H9 (cell line): ENCODE measurements at regions not wholly inside any gene's neighbourhood (a gene's known extent, or its start where the extent isn't known, plus 50 kb on each side); places are given as distances from the start of the nearest gene placed in this dataset.

Experiments used
- DNase-seq: peaks from one replicate; pipeline ENCODE4 v3.0.0-alpha.2; 2017
- H2AFZ ChIP-seq: one replicate; pipeline ENCODE4 v1.6.1; 2013; ENCODE audit warnings: mild to moderate bottlenecking, low read length, control low read depth, moderate library complexity
- H2AK5ac ChIP-seq: 2 replicates; pipeline ENCODE4 v1.6.1; 2013; ENCODE audit warnings: low read length, control low read depth, mixed read lengths; ENCODE audit not compliant: insufficient read length
- H2BK120ac ChIP-seq: one replicate; pipeline ENCODE4 v1.6.1; 2013; ENCODE audit warnings: low read depth, mild to moderate bottlenecking, low read length, control low read depth, inconsistent platforms; ENCODE audit not compliant: poor library complexity, severe bottlenecking
- H2BK12ac ChIP-seq: 2 replicates; pipeline ENCODE4 v1.6.1; 2013; ENCODE audit warnings: low read length, control low read depth, mixed read lengths, low read depth; ENCODE audit not compliant: insufficient read length
- H2BK15ac ChIP-seq: 2 replicates; pipeline ENCODE4 v1.6.1; 2013; ENCODE audit warnings: low read depth, low read length, control low read depth
- H2BK20ac ChIP-seq: one replicate; pipeline ENCODE4 v1.6.1; 2013; ENCODE audit warnings: low read depth, mild to moderate bottlenecking, low read length, control low read depth, inconsistent platforms; ENCODE audit not compliant: poor library complexity, severe bottlenecking
- H2BK5ac ChIP-seq: 2 replicates; pipeline ENCODE4 v1.6.1; 2013; ENCODE audit warnings: low read length, control low read depth, mixed read lengths; ENCODE audit not compliant: insufficient read length
- H3K14ac ChIP-seq: 2 replicates; pipeline ENCODE4 v1.6.1; 2013; ENCODE audit warnings: low read length, control low read depth; ENCODE audit not compliant: insufficient read depth
- H3K18ac ChIP-seq: 2 replicates; pipeline ENCODE4 v1.6.1; 2013; ENCODE audit warnings: low read depth, mild to moderate bottlenecking, mixed read lengths, low read length, control low read depth; ENCODE audit not compliant: insufficient read length
- H3K23ac ChIP-seq: 2 replicates; pipeline ENCODE4 v1.6.1; 2013; ENCODE audit warnings: low read length, control low read depth, mixed read lengths, low read depth; ENCODE audit not compliant: insufficient read length
- H3K23me2 ChIP-seq: 2 replicates; pipeline ENCODE4 v1.6.1; 2013; ENCODE audit warnings: low read depth, mild to moderate bottlenecking, mixed read lengths, low read length, control low read depth; ENCODE audit not compliant: insufficient read length, poor library complexity, severe bottlenecking
- H3K27ac ChIP-seq: 2 replicates; pipeline ENCODE4 v1.5.1; 2013; ENCODE audit warnings: low read length, control low read depth, mixed read lengths, low read depth; ENCODE audit not compliant: insufficient read length
- H3K27me3 ChIP-seq: 2 replicates; pipeline ENCODE4 v1.6.1; 2013; ENCODE audit warnings: low read length, control low read depth, inconsistent platforms; ENCODE audit not compliant: insufficient read depth
- H3K4ac ChIP-seq: 2 replicates; pipeline ENCODE4 v1.6.1; 2013; ENCODE audit warnings: low read depth, mild to moderate bottlenecking, control low read depth, inconsistent platforms, low read length, moderate library complexity
- H3K4me1 ChIP-seq: 2 replicates; pipeline ENCODE4 v1.6.1; 2013; ENCODE audit warnings: low read length, control low read depth, inconsistent platforms; ENCODE audit not compliant: insufficient read depth
- H3K4me2 ChIP-seq: 2 replicates; pipeline ENCODE4 v1.6.1; 2013; ENCODE audit warnings: low read length, control low read depth, mixed read lengths; ENCODE audit not compliant: insufficient read length, insufficient read depth
- H3K56ac ChIP-seq: 2 replicates; pipeline ENCODE4 v1.6.1; 2013; ENCODE audit warnings: low read depth, mild to moderate bottlenecking, mixed read lengths, low read length, control low read depth; ENCODE audit not compliant: insufficient read length
- H3K79me1 ChIP-seq: 2 replicates; pipeline ENCODE4 v1.6.1; 2013; ENCODE audit warnings: low read depth, mild to moderate bottlenecking, moderate library complexity, low read length, control low read depth, inconsistent platforms; ENCODE audit not compliant: insufficient read depth, poor library complexity, severe bottlenecking
- H3K79me2 ChIP-seq: 2 replicates; pipeline ENCODE4 v1.6.1; 2013; ENCODE audit warnings: low read length, control low read depth, inconsistent platforms; ENCODE audit not compliant: insufficient read depth
- H3K9ac ChIP-seq: 2 replicates; pipeline ENCODE4 v1.6.1; 2013; ENCODE audit warnings: low read length, control low read depth, mixed read lengths; ENCODE audit not compliant: insufficient read length; ENCODE audit errors: extremely low read depth
- H3K9me3 ChIP-seq: one replicate; pipeline ENCODE4 v1.6.1; 2013; ENCODE audit warnings: low read depth, low read length, inconsistent platforms; ENCODE audit not compliant: control insufficient read depth
- H3T11ph ChIP-seq: one replicate; pipeline ENCODE4 v1.6.1; 2013; ENCODE audit warnings: mild to moderate bottlenecking, low read length, control low read depth, inconsistent platforms
- H4K20me1 ChIP-seq: one replicate; pipeline ENCODE4 v1.6.1; 2013; ENCODE audit not compliant: control insufficient read depth, insufficient read length, insufficient read depth
- H4K5ac ChIP-seq: 2 replicates; pipeline ENCODE4 v1.6.1; 2013; ENCODE audit warnings: low read depth, mild to moderate bottlenecking, mixed read lengths, low read length, control low read depth; ENCODE audit not compliant: insufficient read length
- H4K8ac ChIP-seq: replicated peaks from 2 replicates; pipeline ENCODE4 v1.6.1; 2013; ENCODE audit warnings: low read length, control low read depth, mixed read lengths, low read depth; ENCODE audit not compliant: insufficient read length
- H4K91ac ChIP-seq: 2 replicates; pipeline ENCODE4 v1.6.1; 2013; ENCODE audit warnings: low read depth, mild to moderate bottlenecking, moderate library complexity, mixed read lengths, low read length, control low read depth; ENCODE audit not compliant: insufficient read length
- H3K27ac Mint-ChIP-seq, 3 experiments: 2 replicates in 2 of 3; 3 replicates in 1 of 3; pipeline ENCODE4 v1.8.0; 2020 to 2021; ENCODE audit warnings: mixed read lengths in 3 of 3, mild to moderate bottlenecking in 1 of 3, moderate library complexity in 1 of 3
- H3K27me3 Mint-ChIP-seq: 2 replicates; pipeline ENCODE4 v1.8.0; 2021; ENCODE audit warnings: low read depth, mild to moderate bottlenecking, moderate library complexity, mixed read lengths
- H3K36me3 Mint-ChIP-seq, 3 experiments: 2 replicates in 2 of 3; 3 replicates in 1 of 3; pipeline ENCODE4 v1.8.0; 2020 to 2021; ENCODE audit warnings: low read depth in 3 of 3, mixed read lengths in 3 of 3; ENCODE audit not compliant: insufficient read depth in 1 of 3
- H3K4me1 Mint-ChIP-seq, 2 experiments: 2 replicates each; pipeline ENCODE4 v1.8.0; 2020; ENCODE audit warnings: mixed read lengths in 2 of 2
- H3K4me3 Mint-ChIP-seq, 2 experiments: 2 replicates in 1 of 2; 3 replicates in 1 of 2; pipeline ENCODE4 v1.8.0; 2020 to 2021; ENCODE audit warnings: mild to moderate bottlenecking in 2 of 2, mixed read lengths in 2 of 2, moderate library complexity in 1 of 2
- H3K9me3 Mint-ChIP-seq, 2 experiments: 2 replicates in 1 of 2; 3 replicates in 1 of 2; pipeline ENCODE4 v1.8.0; 2020; ENCODE audit warnings: mild to moderate bottlenecking in 2 of 2, mixed read lengths in 2 of 2, moderate library complexity in 1 of 2
- CTCF ChIP-seq: fragments of 200-600 bp; sonication (generic); conservative IDR thresholded peaks from 3 replicates; pipeline ENCODE4 v1.8.0; 2021; ENCODE audit warnings: antibody characterized with exemption, mild to moderate bottlenecking
- WGBS: extraction: QIAGEN DNeasy Blood & Tissue Kit; methylation state at CpG from one replicate; pipeline ENCODE4 v1.1.7; 2013; ENCODE audit warnings: missing lambda C conversion rate, low lambda C conversion rate, mixed read lengths; ENCODE audit not compliant: insufficient read length; ENCODE audit errors: extremely low coverage; 5-methylcytosine and 5-hydroxymethylcytosine counted together

- H3K79me1 ChIP-seq, result no peaks in the 10 kb centered on the region
- no peak overlapping the region for H3K27ac Mint-ChIP-seq
- no CpG with 5 or more reads among the region's 5 CpGs for WGBS
- H4K91ac ChIP-seq, result no peak overlapping the region
- H3K27me3 ChIP-seq, result no peaks in the 10 kb centered on the region
- H2AK5ac ChIP-seq, result no peak overlapping the region
- H3K14ac ChIP-seq, result no peak overlapping the region
- H3K18ac ChIP-seq, result no peak overlapping the region
- H2BK5ac ChIP-seq, result no peak overlapping the region
- H3T11ph ChIP-seq, result no peak overlapping the region
- H2BK15ac ChIP-seq, result no peak overlapping the region
- no peaks in the 10 kb centered on the region for H3K9me3 ChIP-seq
- H4K8ac ChIP-seq, result no peak overlapping the region
- no peaks in the 10 kb centered on the region for H3K27me3 Mint-ChIP-seq
- H3K56ac ChIP-seq, result no peak overlapping the region
- no peaks in the 10 kb centered on the region; a peak in 2 of 5 replicates for H3K9me3 Mint-ChIP-seq
- H4K20me1 ChIP-seq, result no peaks in the 10 kb centered on the region
- H3K4me1 ChIP-seq, result no peaks in the 10 kb centered on the region
- H3K4me3 Mint-ChIP-seq, result no peak overlapping the region
- H2AFZ ChIP-seq, result no peak overlapping the region
- H3K27ac ChIP-seq, result no peak overlapping the region
- H3K4ac ChIP-seq, result no peak overlapping the region
- H3K23ac ChIP-seq, result no peak overlapping the region
- no peaks in the 10 kb centered on the region for H3K4me1 Mint-ChIP-seq
- no peak for DNase-seq
- no peaks in the 10 kb centered on the region; a peak in 1 of 7 replicates for H3K36me3 Mint-ChIP-seq
- no peak overlapping the region for H2BK20ac ChIP-seq
- no peak overlapping the region for H3K4me2 ChIP-seq
- H3K9ac ChIP-seq, result no peak overlapping the region
- no peak overlapping the region for H2BK12ac ChIP-seq
- no peaks in the 10 kb centered on the region for H3K23me2 ChIP-seq
- no peaks in the 10 kb centered on the region for H3K79me2 ChIP-seq
- no peak overlapping the region for H4K5ac ChIP-seq
- no peak overlapping the region for H2BK120ac ChIP-seq
- no peak for TF ChIP-seq CTCF
These were observed 248.4 kb downstream of the PRELID2 start for GRCh38 chr5:145586661-145587307.
